22Rv1 (cell line): ENCODE measurements at regions not wholly inside any gene's neighbourhood (a gene's known extent, or its start where the extent isn't known, plus 50 kb on each side); places are given as distances from the start of the nearest gene placed in this dataset.

ENCODE experiments used
- ZFX ChIP-seq: fragments of 450-650 bp; IDR thresholded peaks from 2 replicates; pipeline ENCODE4 v1.6.1; 2017; ENCODE audit warnings: antibody characterized with exemption, borderline replicate concordance
- TF ChIP-seq, protein P1 (sequence below): fragments of 450-650 bp; IDR thresholded peaks from 2 replicates; pipeline ENCODE4 v1.5.1; 2017; ENCODE audit warnings: mild to moderate bottlenecking

DNA sequence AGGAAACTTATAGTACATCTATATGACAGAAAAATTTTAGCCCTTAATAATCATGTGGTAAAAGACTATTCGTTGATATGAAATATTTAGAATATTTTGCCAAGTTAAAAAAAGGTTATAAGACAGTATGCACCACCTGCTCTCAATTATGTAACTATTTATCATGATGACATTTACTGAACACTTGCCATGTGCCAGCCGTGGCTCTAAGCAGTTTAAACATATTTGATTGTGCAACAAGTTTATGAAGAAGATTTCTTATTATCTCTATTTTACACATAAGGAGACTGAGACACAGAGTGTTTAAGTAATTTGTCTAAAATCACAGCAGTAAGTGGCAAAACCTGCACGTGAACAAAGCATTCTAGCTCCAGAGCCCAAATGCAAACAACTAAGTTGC lies 199.3 kb upstream of the JUN start:
- TF ChIP-seq, protein P1, sequence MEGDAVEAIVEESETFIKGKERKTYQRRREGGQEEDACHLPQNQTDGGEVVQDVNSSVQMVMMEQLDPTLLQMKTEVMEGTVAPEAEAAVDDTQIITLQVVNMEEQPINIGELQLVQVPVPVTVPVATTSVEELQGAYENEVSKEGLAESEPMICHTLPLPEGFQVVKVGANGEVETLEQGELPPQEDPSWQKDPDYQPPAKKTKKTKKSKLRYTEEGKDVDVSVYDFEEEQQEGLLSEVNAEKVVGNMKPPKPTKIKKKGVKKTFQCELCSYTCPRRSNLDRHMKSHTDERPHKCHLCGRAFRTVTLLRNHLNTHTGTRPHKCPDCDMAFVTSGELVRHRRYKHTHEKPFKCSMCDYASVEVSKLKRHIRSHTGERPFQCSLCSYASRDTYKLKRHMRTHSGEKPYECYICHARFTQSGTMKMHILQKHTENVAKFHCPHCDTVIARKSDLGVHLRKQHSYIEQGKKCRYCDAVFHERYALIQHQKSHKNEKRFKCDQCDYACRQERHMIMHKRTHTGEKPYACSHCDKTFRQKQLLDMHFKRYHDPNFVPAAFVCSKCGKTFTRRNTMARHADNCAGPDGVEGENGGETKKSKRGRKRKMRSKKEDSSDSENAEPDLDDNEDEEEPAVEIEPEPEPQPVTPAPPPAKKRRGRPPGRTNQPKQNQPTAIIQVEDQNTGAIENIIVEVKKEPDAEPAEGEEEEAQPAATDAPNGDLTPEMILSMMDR, result no peak
- TF ChIP-seq ZFX, result no peak
